H1 (cell line): ENCODE measurements at regions not wholly inside any gene's neighbourhood (a gene's known extent, or its start where the extent isn't known, plus 50 kb on each side); places are given as distances from the start of the nearest gene placed in this dataset.

Experiments used
- CTCF ChIP-seq, 3 experiments: IDR thresholded peaks; 1 replicate in 2 of 3; 2 replicates in 1 of 3; pipeline versions ENCODE4 v1.5.1 to v1.6.1; 2011; ENCODE audit warnings: low read length in 3 of 3, mild to moderate bottlenecking in 3 of 3, inconsistent platforms in 2 of 3, low read depth in 1 of 3, moderate library complexity in 1 of 3; ENCODE audit not compliant: insufficient read depth in 1 of 3; ENCODE audit errors: control extremely low read depth in 1 of 3
- EGR1 ChIP-seq: IDR thresholded peaks from 2 replicates; pipeline ENCODE4 v1.6.1; 2011; ENCODE audit warnings: low read depth, low read length, borderline replicate concordance
- EP300 ChIP-seq, 2 experiments: IDR thresholded peaks; 1 replicate in 1 of 2; 2 replicates in 1 of 2; pipeline ENCODE4 v1.6.1; 2011 to 2012; ENCODE audit warnings: low read depth in 2 of 2, low read length in 2 of 2, mild to moderate bottlenecking in 2 of 2, borderline replicate concordance in 1 of 2, inconsistent platforms in 1 of 2, moderate library complexity in 1 of 2
- GABPA ChIP-seq: IDR thresholded peaks from 2 replicates; pipeline ENCODE4 v1.6.1; 2011; ENCODE audit warnings: mild to moderate bottlenecking, low read length, moderate library complexity, borderline replicate concordance; ENCODE audit not compliant: insufficient read depth
- POLR2AphosphoS5 ChIP-seq: IDR thresholded peaks from 2 replicates; pipeline ENCODE4 v1.6.1; 2011; ENCODE audit warnings: low read depth, low read length
- RBBP5 ChIP-seq: IDR thresholded peaks from 2 replicates; pipeline ENCODE4 v1.7.1; 2012; ENCODE audit warnings: low read depth, mild to moderate bottlenecking, inconsistent platforms, low read length, moderate library complexity, borderline replicate concordance

GRCh38 chr6:21856456-21856825 lies 262.9 kb downstream of the SOX4 start:
- TF ChIP-seq POLR2AphosphoS5 (no peak), EGR1 (no peak), CTCF (IDR thresholded peaks at IDR 0.05; ENCODE audit: control extremely low read depth in 1 of 3, insufficient read depth in 1 of 3, low read depth in 1 of 3, low read length in 3 of 3) (no peak), EP300 (IDR thresholded peaks at IDR 0.05; ENCODE audit: borderline replicate concordance in 1 of 2, low read depth in 2 of 2, low read length in 2 of 2) (no peak), RBBP5 (no peak), GABPA (no peak)
